GM12878 (cell line): ENCODE measurements at regions not wholly inside any gene's neighbourhood (a gene's known extent, or its start where the extent isn't known, plus 50 kb on each side); places are given as distances from the start of the nearest gene placed in this dataset.
"Not testable (repeated sequence)": the region's sequence is repeated elsewhere in the genome, so short reads cannot be mapped to it uniquely, and the experiment has no call there.

Source experiments
- ATAC-seq: fragments of 200-7000 bp; cut with Tn5 transposase; 3 replicates; pipeline ENCODE4 v1.9.1; 2020; ENCODE audit warnings: mild to moderate bottlenecking, moderate library complexity
- BruUV-seq: library from RNA; stranded (reverse); fragments of 400-500 nt; replicated peaks from 2 replicates; lab custom pipeline; 2021; lab: Mats Ljungman, UMichigan
- CTCF ChIA-PET: fragments of 300-600 bp; sonication (Branson Sonifier 250); formaldehyde crosslinking; extraction: SDS; loops from one replicate; lab custom pipeline; 2021; ENCODE audit warnings: inconsistent platforms; lab: Yijun Ruan, JAX
- POLR2A ChIA-PET: fragments of 350-600 bp; formaldehyde crosslinking; extraction: SDS; loops from one replicate; lab custom pipeline; 2021; ENCODE audit warnings: inconsistent platforms; lab: Charles Lee
- RAD21 ChIA-PET: fragments of 300-600 bp; sonication (Branson Sonifier 250); formaldehyde crosslinking; loops from one replicate; lab custom pipeline; 2023; ENCODE audit warnings: antibody characterized with exemption; ENCODE audit not compliant: unreplicated experiment; lab: Charles Lee
- SMC1A ChIA-PET: fragments of 300-600 bp; sonication (Branson Sonifier 250); formaldehyde crosslinking; loops from one replicate; lab custom pipeline; 2023; ENCODE audit not compliant: unreplicated experiment, uncharacterized antibody; lab: Charles Lee
- DNase-seq: peaks from one replicate; pipeline ENCODE4 v3.0.0-alpha.2; 2011; ENCODE audit warnings: low read depth, low spot score
- FAIRE-seq: peaks from 3 replicates; lab custom pipeline; 2011; peaks lifted over from hg19 to GRCh38; lab: Jason Lieb, UNC
- H2AFZ ChIP-seq: 2 replicates; pipeline ENCODE4 v1.6.0; 2011; ENCODE audit warnings: low read depth, low read length, control low read depth; ENCODE audit not compliant: control insufficient read depth
- H3K27ac ChIP-seq: 2 replicates; pipeline ENCODE4 v1.5.1; 2011; ENCODE audit warnings: control low read depth; ENCODE audit not compliant: control insufficient read depth, insufficient read depth
- H3K27me3 ChIP-seq, 2 experiments: replicated peaks in 1 of 2; 2 replicates each; pipeline versions ENCODE4 v1.6.0 to v1.6.1; 2011; ENCODE audit warnings: low read length in 1 of 2; ENCODE audit not compliant: control insufficient read depth in 2 of 2, insufficient read depth in 2 of 2
- H3K36me3 ChIP-seq, 2 experiments: 2 replicates each; pipeline ENCODE4 v1.5.1; 2011; ENCODE audit warnings: low read length in 1 of 2; ENCODE audit not compliant: control insufficient read depth in 2 of 2, insufficient read depth in 2 of 2
- H3K4me1 ChIP-seq: 2 replicates; pipeline ENCODE4 v1.6.1; 2011; ENCODE audit warnings: mild to moderate bottlenecking, low read length, moderate library complexity, mixed read lengths; ENCODE audit not compliant: control insufficient read depth, insufficient read depth
- H3K4me2 ChIP-seq: 2 replicates; pipeline ENCODE4 v1.6.0; 2011; ENCODE audit warnings: control low read depth; ENCODE audit not compliant: control insufficient read depth, insufficient read depth
- H3K4me3 ChIP-seq: fragments of 200-600 bp; sonication (generic); 2 replicates; pipeline ENCODE4 v1.5.1; 2016
- H3K79me2 ChIP-seq: 2 replicates; pipeline ENCODE4 v1.6.0; 2011; ENCODE audit warnings: low read length; ENCODE audit not compliant: control insufficient read depth, insufficient read depth
- H3K9ac ChIP-seq: 2 replicates; pipeline ENCODE4 v1.8.0; 2011; ENCODE audit warnings: low read length, control low read depth, mixed read lengths; ENCODE audit not compliant: control insufficient read depth, insufficient read depth
- H3K9me3 ChIP-seq: replicated peaks from 3 replicates; pipeline ENCODE4 v1.5.1; 2011; ENCODE audit warnings: mild to moderate bottlenecking, low read length; ENCODE audit not compliant: control insufficient read depth, insufficient read depth
- H4K20me1 ChIP-seq: 2 replicates; pipeline ENCODE4 v1.6.0; 2011; ENCODE audit not compliant: control insufficient read depth, insufficient read depth
- BCL3 ChIP-seq: IDR thresholded peaks from 2 replicates; pipeline ENCODE4 v1.6.1; 2011; ENCODE audit warnings: borderline replicate concordance, low read depth, mild to moderate bottlenecking, moderate library complexity, low read length; ENCODE audit not compliant: insufficient read depth, poor library complexity, severe bottlenecking
- BMI1 ChIP-seq: fragments of 450-650 bp; IDR thresholded peaks from 2 replicates; pipeline ENCODE4 v1.6.1; 2016; ENCODE audit warnings: mild to moderate bottlenecking, moderate library complexity, borderline replicate concordance
- E2F8 ChIP-seq: fragments of 450-650 bp; IDR thresholded peaks from 2 replicates; pipeline ENCODE4 v1.6.1; 2018; ENCODE audit warnings: mild to moderate bottlenecking, low read depth, moderate library complexity; ENCODE audit not compliant: partially characterized antibody
- FOXM1 ChIP-seq: IDR thresholded peaks from 2 replicates; pipeline ENCODE4 v1.6.1; 2012; ENCODE audit warnings: low read depth, mild to moderate bottlenecking, inconsistent platforms, low read length, moderate library complexity
- HDAC2 ChIP-seq: fragments of 200-600 bp; sonication (generic); IDR thresholded peaks from 2 replicates; pipeline ENCODE4 v1.6.1; 2017
- HDAC6 ChIP-seq: fragments of 200-600 bp; sonication (generic); IDR thresholded peaks from one replicate; pipeline ENCODE4 v1.8.0; 2017; ENCODE audit warnings: antibody characterized with exemption; ENCODE audit not compliant: unreplicated experiment
- HSF1 ChIP-seq: fragments of 150-350 bp; IDR thresholded peaks from 2 replicates; pipeline ENCODE4 v1.6.1; 2014; ENCODE audit warnings: mild to moderate bottlenecking, low read depth, low read length
- JUNB ChIP-seq: IDR thresholded peaks from 2 replicates; pipeline ENCODE4 v1.6.1; 2016; ENCODE audit warnings: antibody characterized with exemption, mild to moderate bottlenecking
- JUND ChIP-seq: IDR thresholded peaks from 2 replicates; pipeline ENCODE4 v1.6.1; 2012; ENCODE audit warnings: low read depth, mild to moderate bottlenecking, low read length, improper control_type of control experiment, moderate library complexity
- MEF2A ChIP-seq: IDR thresholded peaks from 2 replicates; pipeline ENCODE4 v1.6.1; 2011; ENCODE audit warnings: low read depth, mild to moderate bottlenecking, low read length, moderate library complexity; ENCODE audit not compliant: insufficient read depth
- NBN ChIP-seq: fragments of 450-650 bp; IDR thresholded peaks from 2 replicates; pipeline ENCODE4 v1.6.1; 2016
- TCF3 ChIP-seq: IDR thresholded peaks from 2 replicates; pipeline ENCODE4 v1.6.1; 2012; ENCODE audit warnings: low read depth, mild to moderate bottlenecking, low read length, borderline replicate concordance; ENCODE audit not compliant: insufficient read depth
- ZNF274 ChIP-seq: IDR thresholded peaks from one replicate; pipeline ENCODE4 v1.8.0; 2011; ENCODE audit not compliant: insufficient read length, insufficient read depth
- WGBS: methylation state at CpG from one replicate; pipeline ENCODE4 v1.1.6; 2016; ENCODE audit warnings: low lambda C conversion rate; ENCODE audit not compliant: insufficient replicate concordance, insufficient coverage; ENCODE audit errors: missing lambda C conversion rate; 5-methylcytosine and 5-hydroxymethylcytosine counted together
- in situ Hi-C: fragments of 300-500 bp; cut with MboI; formaldehyde crosslinking; loops from 9 replicates; pipeline ENCODE4 v1.14.3; 2018; ENCODE audit warnings: mixed read lengths
- intact Hi-C: fragments of 100-400 bp; cut with micrococcal nuclease; formaldehyde crosslinking; loops from one replicate; pipeline ENCODE4 v1.14.2; 2022; ENCODE audit not compliant: unreplicated experiment

- H3K9me3 ChIP-seq, in situ Hi-C loops, H3K4me2 ChIP-seq, H3K27me3 ChIP-seq, H3K36me3 ChIP-seq, RAD21 ChIA-PET, H3K4me3 ChIP-seq, intact Hi-C loops, BruUV-seq, CTCF ChIA-PET, FAIRE-seq, H3K27ac ChIP-seq, ATAC-seq, H4K20me1 ChIP-seq, H2AFZ ChIP-seq, H3K9ac ChIP-seq, DNase-seq, SMC1A ChIA-PET, POLR2A ChIA-PET, H3K4me1 ChIP-seq, H3K79me2 ChIP-seq: not testable (repeated sequence)
- 20% methylated on average over 8 of the region's 9 CpGs for WGBS
These were observed 154.9 kb downstream of the CRPPA start for GRCh38 chr7:16266470-16266869.

- DNase-seq (no peak), FAIRE-seq (no peak), ATAC-seq (no peak)
- H3K4me2 ChIP-seq = no peak overlapping the region
- no TSS peak for BruUV-seq
- POLR2A ChIA-PET = no interaction called here
- no peaks in the 10 kb centered on the region for H3K36me3 ChIP-seq
- RAD21 ChIA-PET = no interaction called here
- no peak overlapping the region for H3K4me3 ChIP-seq
- in situ Hi-C loops (no loop called here), intact Hi-C loops (no loop called here)
- H3K27ac ChIP-seq = no peak overlapping the region
- WGBS = 4% methylated on average over 3 of the region's 3 CpGs
- H3K9me3 ChIP-seq = no peaks in the 10 kb centered on the region
- H3K4me1 ChIP-seq = no peaks in the 10 kb centered on the region
- H3K79me2 ChIP-seq = no peaks in the 10 kb centered on the region
- CTCF ChIA-PET = no interaction called here
- no peaks in the 10 kb centered on the region for H4K20me1 ChIP-seq
- no peaks in the 10 kb centered on the region for H3K27me3 ChIP-seq
- H2AFZ ChIP-seq = no peak overlapping the region
- no peak overlapping the region for H3K9ac ChIP-seq
- SMC1A ChIA-PET = no interaction called here
- TF ChIP-seq MEF2A = no peak
- no peak for TF ChIP-seq HSF1
- TF ChIP-seq BCL3 = no peak
- no peak for TF ChIP-seq HDAC2
- TF ChIP-seq E2F8 = no peak
- TF ChIP-seq FOXM1 = no peak
- TF ChIP-seq JUNB = no peak
- no peak for TF ChIP-seq ZNF274
- no peak for TF ChIP-seq NBN
- TF ChIP-seq TCF3 = no peak
- TF ChIP-seq HDAC6 = no peak
- no peak for TF ChIP-seq JUND
- TF ChIP-seq BMI1 = no peak
These were observed 155.4 kb downstream of the CRPPA start for GRCh38 chr7:16265863-16266458.
